CD4-positive, alpha-beta T cell (primary cell): ENCODE measurements at regions not wholly inside any gene's neighbourhood (a gene's known extent, or its start where the extent isn't known, plus 50 kb on each side); places are given as distances from the start of the nearest gene placed in this dataset.

ENCODE experiments used
- ATAC-seq: fragments of 200-7000 bp; cut with Tn5 transposase; one replicate; pipeline ENCODE4 v1.10.0; 2022; ENCODE audit warnings: mild to moderate bottlenecking; ENCODE audit not compliant: poor library complexity
- CTCF ChIA-PET: fragments of 350-600 bp; sonication (Branson Sonifier 250); formaldehyde crosslinking; loops from one replicate; lab custom pipeline; 2021; ENCODE audit warnings: antibody characterized with exemption, inconsistent platforms; lab: Charles Lee
- POLR2A ChIA-PET: fragments of 350-600 bp; sonication (Branson Sonifier 250); formaldehyde crosslinking; loops from one replicate; lab custom pipeline; 2021; ENCODE audit warnings: antibody characterized with exemption, inconsistent platforms; lab: Charles Lee
- DNase-seq, 14 experiments: peaks; one replicate each; pipeline ENCODE4 v3.0.0-alpha.2; 2013 to 2020; ENCODE audit warnings: mixed read lengths in 2 of 14
- H3K27ac ChIP-seq, 2 donors: one replicate each; pipeline versions ENCODE4 v1.5.1 to v1.7.0; 2013; ENCODE audit warnings: low read length in 2 of 2, low read depth in 1 of 2, mild to moderate bottlenecking in 1 of 2
- H3K27me3 ChIP-seq, 2 experiments: 1 replicate in 1 of 2; 2 replicates in 1 of 2; pipeline versions ENCODE4 v1.6.1 to v1.7.0; 2013; ENCODE audit warnings: low read length in 2 of 2, control low read depth in 1 of 2, mild to moderate bottlenecking in 1 of 2, moderate library complexity in 1 of 2; ENCODE audit not compliant: insufficient read depth in 2 of 2, control insufficient read depth in 1 of 2
- H3K36me3 ChIP-seq: one replicate; pipeline ENCODE4 v1.6.1; 2013; ENCODE audit warnings: low read length, control low read depth; ENCODE audit not compliant: insufficient read depth
- H3K4me1 ChIP-seq: one replicate; pipeline ENCODE4 v1.6.1; 2013; ENCODE audit warnings: low read length, control low read depth; ENCODE audit not compliant: insufficient read depth
- H3K4me3 ChIP-seq: one replicate; pipeline ENCODE4 v1.5.1; 2013; ENCODE audit warnings: mild to moderate bottlenecking, low read length, moderate library complexity
- H3K9me3 ChIP-seq, 2 experiments: 1 replicate in 1 of 2; 2 replicates in 1 of 2; pipeline versions ENCODE4 v1.6.1 to v1.7.0; 2013; ENCODE audit warnings: low read length in 2 of 2, mild to moderate bottlenecking in 2 of 2, control low read depth in 1 of 2, moderate library complexity in 1 of 2; ENCODE audit not compliant: control insufficient read depth in 1 of 2, insufficient read depth in 1 of 2
- H3K27ac Mint-ChIP-seq: one replicate; pipeline ENCODE4 v1.8.0; 2020; ENCODE audit warnings: mixed read lengths
- H3K27me3 Mint-ChIP-seq: one replicate; pipeline ENCODE4 v1.8.0; 2021; ENCODE audit warnings: mixed read lengths
- H3K36me3 Mint-ChIP-seq: one replicate; pipeline ENCODE4 v1.8.0; 2021; ENCODE audit warnings: low read depth, mixed read lengths
- H3K4me1 Mint-ChIP-seq: one replicate; pipeline ENCODE4 v1.8.0; 2021; ENCODE audit warnings: low read depth, mixed read lengths
- H3K4me3 Mint-ChIP-seq: one replicate; pipeline ENCODE4 v1.8.0; 2020; ENCODE audit warnings: mild to moderate bottlenecking, mixed read lengths
- H3K9me3 Mint-ChIP-seq: one replicate; pipeline ENCODE4 v1.8.0; 2020; ENCODE audit warnings: mixed read lengths
- intact Hi-C, 2 experiments: fragments of 100-400 bp; cut with DNase I in 1 of 2; cut with micrococcal nuclease in 1 of 2; formaldehyde crosslinking; loops; one replicate each; pipeline versions ENCODE4 v1.15.1 to v1.9.0; 2023 to 2025; cut with DNase I, micrococcal nuclease
- TF ChIP-seq, protein P1 (sequence below): fragments of 200-600 bp; IDR thresholded peaks from one replicate; pipeline ENCODE4 v1.8.0; 2022; ENCODE audit warnings: antibody characterized with exemption, mild to moderate bottlenecking

DNA sequence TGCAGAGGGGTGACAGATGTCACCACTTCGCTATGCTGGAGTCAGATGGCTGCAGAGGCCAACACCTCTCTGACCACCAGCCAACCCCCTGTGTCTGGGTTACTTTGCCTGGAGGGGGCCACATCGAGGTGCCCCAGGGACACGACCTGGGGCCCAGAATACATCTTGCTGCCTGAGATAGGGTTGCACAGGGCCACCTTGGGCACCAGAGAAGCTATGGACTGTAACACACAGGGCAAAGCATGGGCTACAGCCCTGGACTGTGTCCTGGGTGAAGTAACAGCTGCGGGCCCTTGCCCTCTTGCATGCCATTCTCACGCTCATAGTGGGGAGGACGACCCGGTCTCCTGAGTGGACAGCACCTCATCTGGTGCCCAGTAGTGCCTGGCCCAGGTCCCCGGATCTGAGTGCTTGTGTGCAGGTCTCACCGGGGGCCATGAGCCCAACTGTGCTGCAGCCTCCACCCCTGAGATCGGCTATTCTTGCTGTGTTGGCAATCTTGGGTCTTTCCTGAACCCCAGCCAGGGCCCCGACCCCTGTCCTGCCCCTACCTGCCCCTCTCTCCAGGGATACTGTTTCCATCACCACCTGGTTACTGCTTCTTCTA, 115.2 kb upstream of the GDF10 start:
- H3K4me1 ChIP-seq = peaks cover 6% of the 10 kb centered on the region
- Mint-ChIP-seq H3K27ac (no peak overlapping the region), H3K4me3 (no peak overlapping the region), H3K9me3 (no peaks in the 10 kb centered on the region), H3K4me1 (peaks cover 13% of the 10 kb centered on the region), H3K36me3 (no peaks in the 10 kb centered on the region), H3K27me3 (no peaks in the 10 kb centered on the region)
- no peaks in the 10 kb centered on the region for H3K36me3 ChIP-seq
- no peaks in the 10 kb centered on the region for H3K9me3 ChIP-seq
- TF ChIP-seq, protein P1, sequence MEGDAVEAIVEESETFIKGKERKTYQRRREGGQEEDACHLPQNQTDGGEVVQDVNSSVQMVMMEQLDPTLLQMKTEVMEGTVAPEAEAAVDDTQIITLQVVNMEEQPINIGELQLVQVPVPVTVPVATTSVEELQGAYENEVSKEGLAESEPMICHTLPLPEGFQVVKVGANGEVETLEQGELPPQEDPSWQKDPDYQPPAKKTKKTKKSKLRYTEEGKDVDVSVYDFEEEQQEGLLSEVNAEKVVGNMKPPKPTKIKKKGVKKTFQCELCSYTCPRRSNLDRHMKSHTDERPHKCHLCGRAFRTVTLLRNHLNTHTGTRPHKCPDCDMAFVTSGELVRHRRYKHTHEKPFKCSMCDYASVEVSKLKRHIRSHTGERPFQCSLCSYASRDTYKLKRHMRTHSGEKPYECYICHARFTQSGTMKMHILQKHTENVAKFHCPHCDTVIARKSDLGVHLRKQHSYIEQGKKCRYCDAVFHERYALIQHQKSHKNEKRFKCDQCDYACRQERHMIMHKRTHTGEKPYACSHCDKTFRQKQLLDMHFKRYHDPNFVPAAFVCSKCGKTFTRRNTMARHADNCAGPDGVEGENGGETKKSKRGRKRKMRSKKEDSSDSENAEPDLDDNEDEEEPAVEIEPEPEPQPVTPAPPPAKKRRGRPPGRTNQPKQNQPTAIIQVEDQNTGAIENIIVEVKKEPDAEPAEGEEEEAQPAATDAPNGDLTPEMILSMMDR = no peak
- ATAC-seq = no peak
- ChIA-PET CTCF (no interaction called here), POLR2A (interaction anchor here (0.6 kb wide), 1 partner anchor 47 kb away, joined by 3 read pairs; no protein-coding TSS in a partner anchor)
- DNase-seq = no peak
- H3K27me3 ChIP-seq = no peaks in the 10 kb centered on the region
- no peak overlapping the region for H3K27ac ChIP-seq
- H3K4me3 ChIP-seq = no peak overlapping the region
- intact Hi-C loops = no loop called here

DNA sequence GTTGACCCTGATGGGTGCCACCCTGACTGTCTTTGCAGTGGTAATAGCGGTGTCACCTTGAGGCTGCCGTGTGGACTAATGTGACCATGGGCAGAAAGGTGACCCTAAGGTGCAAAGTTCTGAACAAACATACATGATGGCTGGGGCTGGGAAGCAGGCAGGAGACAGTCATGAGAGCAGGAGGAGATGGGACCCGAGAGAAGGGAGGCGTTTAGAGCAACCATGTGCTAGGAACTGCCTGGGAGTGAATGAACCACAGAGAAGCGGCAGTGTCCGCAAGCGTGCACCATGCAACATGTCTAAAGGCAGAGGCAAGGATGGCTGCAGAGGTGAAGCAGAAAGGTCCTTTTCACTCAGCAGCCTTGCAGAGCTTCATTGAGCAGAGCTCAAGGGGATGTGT, 113.1 kb upstream of the GDF10 start:
- intact Hi-C loops = no loop called here
- no peaks in the 10 kb centered on the region for H3K27me3 ChIP-seq
- no peaks in the 10 kb centered on the region for H3K36me3 ChIP-seq
- Mint-ChIP-seq H3K36me3 (no peaks in the 10 kb centered on the region), H3K4me3 (no peak overlapping the region), H3K4me1 (peaks cover 18% of the 10 kb centered on the region), H3K9me3 (no peaks in the 10 kb centered on the region), H3K27me3 (no peaks in the 10 kb centered on the region), H3K27ac (no peak overlapping the region)
- ChIA-PET POLR2A (no interaction called here), CTCF (no interaction called here)
- H3K4me3 ChIP-seq = no peak overlapping the region
- TF ChIP-seq, protein P1 = no peak
- ATAC-seq (no peak), DNase-seq (no peak)
- no peaks in the 10 kb centered on the region for H3K9me3 ChIP-seq
- H3K27ac ChIP-seq = no peak overlapping the region
- peaks cover 6% of the 10 kb centered on the region for H3K4me1 ChIP-seq

DNA sequence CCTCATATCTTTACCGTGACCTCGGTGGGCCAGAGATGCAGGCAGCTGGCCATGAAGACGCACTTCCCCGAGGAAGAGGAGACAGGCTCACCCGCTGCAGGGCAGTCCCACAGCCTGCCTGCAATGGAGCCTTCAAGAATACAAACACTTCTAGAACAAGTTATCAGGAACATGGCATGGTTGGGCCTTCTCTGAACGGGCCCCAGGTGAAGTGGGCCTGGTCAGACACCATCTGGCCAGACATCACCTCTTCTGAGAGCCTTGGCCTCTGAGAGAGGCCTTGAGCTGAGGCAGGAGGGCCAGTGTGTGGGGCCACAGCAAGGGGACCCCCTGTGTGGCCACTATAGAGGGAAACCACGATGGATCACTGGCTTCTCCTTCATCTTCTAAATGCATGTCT, 112.4 kb upstream of the GDF10 start:
- Mint-ChIP-seq H3K4me1 (peaks cover 18% of the 10 kb centered on the region), H3K36me3 (no peaks in the 10 kb centered on the region), H3K27me3 (no peaks in the 10 kb centered on the region), H3K9me3 (no peaks in the 10 kb centered on the region), H3K4me3 (no peak overlapping the region), H3K27ac (no peak overlapping the region)
- no peak overlapping the region for H3K27ac ChIP-seq
- ATAC-seq (no peak), DNase-seq (no peak)
- intact Hi-C loops = no loop called here
- POLR2A ChIA-PET = no interaction called here
- CTCF ChIA-PET = no interaction called here
- H3K4me3 ChIP-seq = no peak overlapping the region
- H3K36me3 ChIP-seq = no peaks in the 10 kb centered on the region
- H3K27me3 ChIP-seq = no peaks in the 10 kb centered on the region
- H3K9me3 ChIP-seq = no peaks in the 10 kb centered on the region
- TF ChIP-seq, protein P1 = no peak
- H3K4me1 ChIP-seq = peaks cover 6% of the 10 kb centered on the region
